ENCODE measurements at regions not wholly inside any gene's neighbourhood (a gene's known extent, or its start where the extent isn't known, plus 50 kb on each side); places are given as distances from the start of the nearest gene placed in this dataset.

DNA sequence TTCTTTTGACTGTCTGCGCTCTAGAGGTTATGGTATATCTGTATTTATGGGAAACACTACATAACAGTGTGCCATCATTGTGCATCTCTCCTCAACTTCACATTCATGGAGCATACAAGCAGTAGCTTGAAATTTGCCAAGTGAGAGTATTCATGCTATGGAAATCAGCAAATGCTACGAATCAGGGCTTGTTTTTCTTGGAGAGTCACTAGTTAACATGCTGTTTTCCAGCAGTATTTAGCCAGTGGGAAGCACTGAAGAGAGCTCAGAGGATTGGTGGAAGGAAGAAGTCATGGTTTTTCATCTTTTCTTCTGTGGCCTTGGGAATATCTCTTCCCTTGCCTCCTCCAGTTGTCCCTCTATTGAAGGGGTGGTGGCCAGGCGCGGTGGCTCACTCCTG, 303.0 kb downstream of the PSAT1 start:
- no peak for DNase-seq

DNA sequence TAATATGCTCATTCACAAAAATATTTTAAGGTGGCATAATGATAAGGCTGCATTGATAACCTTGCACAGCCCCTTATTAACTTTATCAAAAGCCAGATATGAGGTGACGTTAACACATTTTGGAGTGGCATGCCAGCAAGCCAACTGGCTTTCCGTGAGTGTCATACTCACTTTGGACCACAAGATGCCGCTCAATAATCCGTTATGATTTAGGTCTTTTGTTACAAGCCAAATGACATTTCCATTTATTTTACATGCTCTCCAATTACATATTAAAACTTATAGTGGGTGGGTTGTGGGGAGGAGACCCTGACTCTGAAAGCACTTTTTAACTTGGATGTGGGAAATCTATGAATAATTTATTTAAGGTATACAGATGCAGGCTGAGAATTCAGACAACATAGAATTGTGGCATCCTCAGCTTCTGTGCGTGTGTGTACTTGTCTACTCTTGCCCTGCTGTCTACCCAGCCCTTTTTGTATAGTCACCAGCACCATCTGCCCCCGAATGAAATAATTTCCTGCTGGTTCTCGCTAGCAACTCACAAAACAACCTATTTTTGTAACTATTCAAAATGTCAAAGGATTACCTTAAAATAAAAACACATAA, 305.1 kb downstream of the PSAT1 start:
- DNase-seq: peak; percentile 31 to 44

DNA sequence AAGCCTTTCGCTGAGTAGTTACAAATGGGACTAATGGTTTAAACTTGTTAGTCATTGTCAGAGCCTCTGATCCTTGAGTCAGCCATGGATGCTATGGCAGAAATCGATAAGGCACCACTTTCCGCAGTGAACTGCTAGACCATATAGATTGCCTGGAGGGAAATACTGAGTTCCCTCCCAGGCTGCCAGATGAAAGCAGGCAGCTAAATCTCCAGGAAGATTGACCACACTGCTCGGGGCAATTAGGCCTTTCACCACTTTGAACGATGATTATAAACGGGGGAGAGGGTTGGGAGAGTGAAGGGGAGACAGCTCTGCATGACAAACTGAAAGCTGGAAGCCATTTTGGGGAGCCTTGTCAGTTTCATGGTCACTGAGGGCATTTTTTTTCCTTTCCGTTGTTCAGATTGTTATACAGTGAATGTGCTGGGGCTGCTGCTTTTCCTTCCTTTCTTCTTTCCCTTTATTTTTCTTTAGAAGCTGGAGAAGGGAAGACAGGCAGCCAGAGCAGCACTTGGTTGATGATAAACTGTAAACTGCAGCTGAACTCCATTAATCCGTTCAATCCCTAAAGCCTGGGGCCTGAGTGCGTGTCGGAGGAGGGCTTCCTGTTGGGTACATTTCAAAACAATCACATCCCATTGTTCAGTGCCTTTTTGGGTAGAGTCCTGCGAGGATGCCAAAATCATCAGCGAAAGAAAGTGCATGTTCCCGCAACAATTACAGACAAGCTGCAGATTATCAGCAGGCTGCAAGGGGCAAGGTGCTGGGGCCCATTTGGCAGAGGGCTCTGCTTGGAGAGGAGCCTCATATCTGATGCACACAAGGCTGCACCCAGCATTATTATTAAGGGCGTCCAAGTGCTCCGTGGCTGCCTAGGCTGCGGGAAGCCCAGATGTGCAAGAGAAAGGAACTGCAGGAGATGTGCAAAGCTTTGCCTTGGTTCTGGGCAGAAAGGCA, 308.4 kb downstream of the PSAT1 start:
- peak; percentile 28 to 29 for DNase-seq

DNA sequence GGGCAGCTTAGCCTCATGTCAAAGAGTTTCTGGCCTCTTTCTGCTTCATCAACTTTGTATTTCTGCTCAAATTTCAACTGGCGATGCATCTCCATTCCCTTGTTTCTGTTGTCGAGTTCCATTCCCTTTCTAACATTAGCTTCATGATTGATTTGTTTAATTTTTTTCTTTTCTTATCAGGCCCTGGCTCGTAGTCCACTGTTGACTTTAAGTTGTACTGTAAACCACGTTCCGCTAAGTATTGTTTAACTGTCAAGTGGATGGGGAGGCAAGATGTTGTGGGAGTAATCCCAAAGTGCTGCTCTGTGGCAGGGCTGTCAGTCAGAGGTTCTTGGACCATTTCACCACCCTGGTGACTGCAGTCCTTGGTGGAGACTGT, 309.1 kb downstream of the PSAT1 start:
- DNase-seq: peak; percentile 2 to 5

DNA sequence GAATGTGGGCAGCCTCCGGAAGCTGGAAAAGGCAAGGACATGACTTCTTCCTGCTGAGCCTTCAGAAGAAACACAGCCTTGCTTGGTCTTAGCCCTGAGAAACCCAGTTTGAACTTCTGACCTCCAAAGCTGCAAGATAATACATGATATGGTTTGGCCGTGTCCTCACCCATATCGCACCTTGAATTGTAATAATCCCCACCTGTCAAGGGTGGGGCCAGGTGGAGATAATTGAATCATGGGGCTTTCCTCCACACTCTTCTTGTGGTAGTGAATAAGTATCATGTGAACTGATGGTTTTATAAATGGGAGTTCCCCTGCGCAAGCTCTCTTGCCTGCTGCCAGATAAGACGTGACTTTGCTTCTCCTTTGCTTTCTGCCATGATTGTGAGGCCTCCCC, 310.9 kb downstream of the PSAT1 start:
- no peak for DNase-seq

DNA sequence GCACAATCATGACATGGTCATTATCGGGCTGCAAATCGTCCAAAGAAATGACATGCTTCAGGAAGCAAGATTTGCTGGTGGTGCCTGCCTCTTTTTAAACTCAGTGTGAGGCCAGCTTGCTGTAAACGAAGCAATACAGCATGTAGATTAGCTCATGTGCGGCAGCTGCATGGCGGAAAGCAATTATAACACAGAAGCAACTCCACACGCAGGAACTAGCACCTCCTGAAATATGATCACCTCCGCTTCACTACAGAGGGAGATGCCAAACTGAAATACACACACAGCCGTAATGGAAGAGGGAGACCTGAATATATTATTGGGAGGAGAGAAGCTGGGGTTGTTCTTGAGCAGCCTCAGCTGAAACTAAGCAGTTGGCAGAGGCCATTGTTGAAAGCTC, 312.5 kb downstream of the PSAT1 start:
- DNase-seq: no peak

DNA sequence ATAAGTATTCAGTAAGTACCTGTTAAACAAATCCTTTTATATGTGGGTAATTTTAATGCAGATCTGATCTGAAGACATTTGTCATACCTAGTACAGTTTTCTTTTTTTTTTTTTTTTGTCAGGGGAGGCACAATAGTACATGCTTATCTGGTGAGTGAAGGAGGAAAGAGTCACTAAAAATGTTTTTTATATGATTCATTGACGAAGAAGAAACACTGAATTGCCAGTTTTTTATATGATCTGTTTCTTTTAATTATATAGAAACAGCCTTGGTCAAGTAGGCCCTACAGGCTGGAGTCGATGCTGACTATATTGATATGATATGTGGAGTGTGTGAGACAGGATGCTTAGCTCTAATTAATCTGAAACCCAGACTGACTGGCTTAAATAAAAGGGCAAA, 315.2 kb downstream of the PSAT1 start:
- DNase-seq: no peak

DNA sequence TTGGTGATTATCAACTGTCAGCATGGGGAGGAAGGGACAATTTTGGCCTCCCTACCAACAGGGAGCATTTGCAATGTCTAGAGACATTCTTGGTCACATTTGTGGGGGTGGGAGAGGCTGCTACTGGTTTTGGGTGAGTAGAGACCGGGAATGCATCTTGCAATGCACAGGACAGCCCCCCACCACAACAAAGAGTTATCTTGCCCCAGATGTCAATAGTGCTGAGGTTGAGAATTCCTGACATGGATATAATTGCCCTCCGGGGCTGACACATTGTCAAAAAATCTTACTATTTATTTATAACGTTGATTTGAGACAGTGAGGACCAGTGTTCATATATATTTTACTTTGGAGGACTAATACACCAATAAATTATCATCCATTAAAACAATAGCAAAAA, 316.1 kb downstream of the PSAT1 start:
- no peak for DNase-seq

DNA sequence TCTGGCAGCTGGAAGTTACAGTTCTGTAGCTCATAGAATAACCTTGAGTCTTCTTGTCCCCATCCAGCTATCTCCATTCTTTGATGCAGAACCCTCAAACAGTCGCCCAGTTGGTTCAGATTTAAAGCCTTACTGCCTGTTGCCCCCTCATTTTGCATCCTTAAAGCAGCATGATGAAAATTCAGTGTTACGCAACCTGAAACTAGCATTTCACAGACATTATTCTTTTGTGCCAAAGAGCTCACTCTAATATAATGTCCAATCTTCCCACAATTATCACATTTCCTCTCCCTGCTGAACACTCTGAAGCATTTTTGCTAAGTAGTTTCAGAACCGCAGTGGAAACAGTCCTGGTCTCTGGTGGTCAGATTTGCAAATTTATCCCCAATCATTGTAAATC, 318.0 kb downstream of the PSAT1 start:
- DNase-seq: no peak

DNA sequence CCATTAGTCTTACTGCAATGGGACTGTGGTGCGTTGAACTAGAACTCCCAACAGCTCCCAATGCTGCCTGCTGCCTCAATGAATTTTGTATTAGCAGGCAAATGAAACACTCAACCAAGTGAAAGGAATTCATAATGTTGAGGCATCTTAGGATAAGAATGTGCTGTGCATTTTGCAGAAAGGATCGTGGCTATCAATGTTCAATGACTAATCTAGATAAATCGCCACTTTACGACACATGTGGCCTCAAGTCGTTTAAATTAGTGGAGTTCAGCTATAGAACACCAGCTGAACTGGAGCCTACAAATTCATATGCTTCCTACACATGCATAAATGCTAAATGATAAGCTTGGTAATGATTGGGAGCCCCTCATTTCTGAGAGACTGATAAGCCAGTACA, 318.4 kb downstream of the PSAT1 start:
- no peak for DNase-seq

DNA sequence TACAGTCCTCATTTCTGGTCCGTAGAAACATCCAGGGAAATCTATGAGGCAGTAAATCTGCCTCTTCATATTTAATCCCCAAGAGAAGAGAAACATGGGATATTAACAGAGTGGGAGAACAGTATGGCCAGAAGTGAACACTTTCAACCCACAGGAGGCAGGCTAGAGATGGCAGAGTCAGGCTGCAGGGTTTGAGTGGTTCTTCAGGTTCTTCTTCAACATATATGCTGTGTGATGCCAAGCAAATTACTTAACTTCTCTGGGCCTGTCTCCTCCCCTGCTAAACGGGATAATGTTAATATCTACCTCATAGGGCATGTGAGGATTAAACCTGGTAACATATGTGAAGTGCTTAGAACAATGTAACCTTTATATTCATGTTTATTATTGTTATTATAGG, 321.8 kb downstream of the PSAT1 start:
- no peak for DNase-seq

DNA sequence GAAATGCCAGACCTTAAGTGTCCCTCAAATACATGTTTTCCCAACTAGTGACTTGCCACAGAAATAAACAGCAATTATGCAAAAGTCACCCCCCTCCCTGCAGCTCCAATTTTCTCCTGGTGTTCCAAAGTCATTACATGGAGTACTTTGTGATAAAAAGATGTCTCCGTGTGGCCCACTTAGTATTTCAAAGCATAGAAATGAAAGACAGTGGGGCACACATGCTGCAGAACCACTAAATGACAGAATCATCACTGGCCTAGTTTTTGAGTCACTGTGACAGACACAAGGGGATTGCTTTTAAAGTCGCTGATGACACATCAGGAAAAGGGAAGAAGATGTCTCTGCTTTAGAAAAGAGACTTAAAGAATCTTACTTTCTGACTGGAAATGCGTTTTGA, 323.4 kb downstream of the PSAT1 start:
- DNase-seq: no peak

DNA sequence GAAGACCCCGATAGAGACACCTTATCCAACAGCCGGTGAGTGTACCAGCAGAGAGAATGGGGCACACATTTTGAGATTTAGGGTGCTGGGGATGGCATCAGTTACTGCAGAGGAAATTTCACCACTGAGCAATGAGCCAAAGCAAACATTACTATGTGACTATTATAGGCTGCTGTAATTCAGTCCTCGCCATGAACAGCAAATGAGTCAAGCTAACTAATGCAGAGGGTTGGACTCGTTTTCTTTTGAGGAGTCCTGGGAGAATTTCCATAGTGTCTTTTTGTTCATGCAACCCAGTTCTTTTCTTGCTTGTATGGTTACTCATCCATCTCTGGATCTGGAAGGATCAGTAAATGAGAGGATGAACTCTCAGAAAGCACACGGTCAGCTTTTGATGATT, 323.8 kb downstream of the PSAT1 start:
- DNase-seq: no peak

DNA sequence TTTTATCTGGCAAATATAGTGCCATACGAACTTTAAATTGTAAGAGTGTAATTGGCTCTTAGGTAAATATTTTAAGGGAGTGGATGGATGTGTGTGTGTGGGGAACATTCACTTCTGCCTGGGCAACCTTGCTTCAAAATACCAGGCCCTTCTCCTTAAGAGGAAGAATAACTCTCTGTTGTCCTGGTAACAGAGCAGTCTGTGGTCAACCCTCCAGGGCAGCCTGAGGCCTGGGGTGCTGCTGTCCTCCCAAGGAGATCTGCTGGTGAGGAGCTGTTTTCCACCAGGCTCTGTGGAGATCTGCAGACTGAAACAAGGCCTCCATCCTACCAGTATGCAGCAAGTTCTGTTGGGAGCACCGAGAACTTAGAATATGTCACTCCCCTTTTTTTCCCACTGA, 325.2 kb downstream of the PSAT1 start:
- no peak for DNase-seq

DNA sequence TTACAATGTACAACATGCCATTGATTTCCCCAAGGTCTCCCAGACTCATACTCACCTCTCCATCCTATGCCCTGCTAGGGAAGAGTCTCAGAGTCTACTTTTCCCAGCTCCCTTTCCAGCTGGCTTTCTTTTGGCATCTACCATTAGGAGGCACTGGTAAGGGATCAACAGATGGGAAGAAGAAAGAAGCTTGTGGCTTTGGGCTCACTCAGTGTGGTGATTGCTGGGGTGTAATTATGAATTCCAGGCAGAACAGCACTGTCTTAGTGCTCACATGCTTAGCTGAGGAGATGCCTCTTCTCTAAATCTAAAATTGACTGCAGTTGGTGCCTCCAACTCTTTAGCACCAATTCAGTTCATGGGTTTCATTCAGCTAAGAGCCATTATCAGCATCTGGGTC, 330.0 kb downstream of the PSAT1 start:
- no peak for DNase-seq

DNA sequence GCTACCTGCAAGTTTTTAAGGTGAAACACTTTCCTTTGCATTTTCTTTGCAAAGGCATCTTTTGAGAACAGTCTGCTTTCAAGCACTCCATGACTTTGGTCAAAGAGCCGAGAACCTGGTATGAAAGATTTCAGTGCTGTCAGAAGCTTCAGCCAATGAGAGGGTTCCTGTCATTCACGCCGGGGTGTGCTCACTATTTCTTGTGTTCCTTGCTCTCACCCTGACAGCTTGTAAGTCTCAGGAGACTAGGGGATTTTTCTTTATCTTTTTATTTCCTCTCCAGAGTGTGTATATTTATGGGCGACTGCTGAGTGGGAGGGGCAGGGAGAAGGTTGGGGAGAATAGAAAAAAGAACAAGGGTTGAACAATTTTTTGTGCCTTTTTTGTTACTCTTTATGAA, 334.0 kb downstream of the PSAT1 start:
- DNase-seq: no peak

DNA sequence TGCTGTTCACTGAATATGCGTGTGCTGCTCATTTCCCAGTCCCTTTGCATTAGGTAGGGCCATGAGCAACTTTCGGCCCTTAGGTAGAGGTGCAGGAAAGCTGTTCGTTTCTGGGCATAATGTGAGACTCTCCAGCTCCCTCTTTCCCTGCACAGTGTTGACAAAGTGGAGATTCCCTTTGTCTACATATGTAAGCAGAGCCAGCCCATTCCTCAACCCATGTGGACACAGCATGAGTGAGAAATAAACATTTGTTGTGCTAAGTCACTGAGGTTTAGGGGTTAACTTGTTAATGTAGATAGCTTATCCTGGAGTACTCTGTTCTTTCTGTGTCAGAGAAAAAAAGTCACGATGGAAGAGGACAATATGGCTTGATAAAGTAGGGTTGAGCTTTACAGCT, 343.8 kb downstream of the PSAT1 start:
- DNase-seq: no peak

DNA sequence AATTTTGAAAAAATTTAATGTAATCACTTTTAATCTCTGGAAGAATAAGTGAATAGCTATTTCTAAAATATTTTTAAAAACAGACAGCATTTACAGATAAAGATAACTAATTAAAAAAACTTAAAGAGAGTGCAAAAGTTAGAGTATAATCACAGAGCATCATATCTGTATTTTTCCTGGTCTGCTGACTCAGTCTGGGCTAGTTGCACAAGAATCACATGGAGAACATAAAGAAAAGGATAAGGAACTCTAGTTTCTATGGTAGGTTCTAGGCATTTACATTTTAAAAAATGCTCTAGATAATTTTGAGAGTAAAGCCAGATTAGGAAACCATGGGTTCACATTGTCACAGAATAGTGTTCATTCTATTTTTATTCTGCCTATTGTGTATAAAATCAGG, 347.4 kb downstream of the PSAT1 start:
- DNase-seq: no peak

DNA sequence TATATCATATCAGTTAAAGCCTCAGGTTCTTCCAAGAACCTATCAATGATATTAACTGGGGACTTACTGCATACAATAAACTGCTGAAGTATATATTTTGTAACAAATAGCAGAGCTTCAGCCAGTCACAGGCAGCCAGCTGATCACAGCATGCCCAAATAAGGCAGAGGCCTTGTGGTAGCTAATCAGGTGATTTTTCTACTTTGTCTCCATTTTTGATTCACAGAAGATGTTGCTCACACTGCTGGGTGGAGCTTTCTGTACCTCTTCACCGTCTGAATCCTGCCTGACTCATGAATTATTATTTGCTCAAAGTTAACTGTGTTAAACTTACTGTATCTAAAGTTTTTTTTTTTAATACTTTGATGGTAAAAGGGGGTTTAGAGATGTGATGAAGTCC, 357.4 kb downstream of the PSAT1 start:
- no peak for DNase-seq

DNA sequence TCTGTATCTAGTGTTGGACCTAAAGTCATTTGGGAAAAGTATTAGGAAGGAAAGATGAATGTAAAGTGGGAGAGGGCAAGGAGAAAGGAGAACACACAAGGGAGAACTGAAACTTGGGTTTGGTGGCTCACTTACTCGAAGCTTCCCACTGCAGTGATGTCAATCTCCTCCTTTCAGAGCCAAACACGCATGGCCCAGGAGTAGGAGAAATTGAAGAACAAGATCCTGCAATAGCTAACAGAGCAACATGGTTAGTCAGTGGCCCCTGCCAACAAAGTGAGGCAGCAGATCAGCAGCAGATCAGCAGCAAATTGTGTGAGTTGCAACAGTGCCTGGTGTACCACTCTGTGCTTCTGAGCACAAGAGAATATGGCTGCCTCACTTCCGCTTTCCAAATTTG, 366.4 kb downstream of the PSAT1 start:
- no peak for DNase-seq

DNA sequence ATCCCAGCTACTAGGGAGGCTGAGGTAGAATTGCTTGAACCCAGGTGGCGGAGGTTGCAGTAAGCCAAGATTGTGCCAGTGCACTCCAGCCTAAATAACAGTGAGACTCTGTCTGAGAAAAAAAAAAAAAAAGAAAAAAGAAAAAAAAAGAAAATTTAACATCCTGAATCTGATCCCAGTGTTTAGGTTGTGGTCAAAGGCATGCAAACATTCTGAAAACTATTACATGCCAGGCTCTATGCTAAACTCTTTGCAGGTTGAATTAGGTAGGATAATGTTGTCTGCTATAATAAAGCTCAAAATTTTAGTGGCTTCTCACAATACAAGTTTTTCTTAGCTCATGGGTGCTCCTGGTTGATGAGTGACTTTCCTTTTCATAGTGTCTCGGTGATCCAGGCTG, 367.4 kb downstream of the PSAT1 start:
- no peak for DNase-seq

DNA sequence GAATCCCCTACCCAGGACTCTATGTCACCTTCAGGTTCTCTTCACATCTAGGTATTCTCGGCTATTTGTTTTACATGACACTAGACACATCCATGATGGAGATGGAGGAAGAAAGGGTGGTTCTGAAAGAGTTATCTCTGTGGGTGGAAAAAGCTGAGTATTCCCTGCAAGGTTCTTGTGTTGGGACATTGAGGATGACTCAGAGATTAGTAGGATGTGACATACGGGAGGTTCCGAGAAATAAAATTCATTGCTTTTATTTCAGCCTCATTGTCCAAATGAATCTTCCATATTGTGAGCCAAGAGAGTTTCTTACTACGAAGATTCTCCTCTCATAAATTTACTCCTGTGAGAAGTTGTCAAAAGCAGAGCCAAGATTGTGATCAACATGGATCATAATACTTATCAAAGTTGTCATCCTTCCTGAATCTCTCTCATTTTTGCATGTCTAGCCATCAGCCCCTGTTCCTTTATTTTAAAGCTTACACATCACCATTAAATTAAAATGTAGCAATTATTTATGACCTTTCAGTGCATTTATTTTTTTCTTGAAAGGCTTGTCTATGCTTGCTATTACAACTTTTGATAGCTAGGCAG, 370.0 kb downstream of the PSAT1 start:
- DNase-seq: no peak

DNA sequence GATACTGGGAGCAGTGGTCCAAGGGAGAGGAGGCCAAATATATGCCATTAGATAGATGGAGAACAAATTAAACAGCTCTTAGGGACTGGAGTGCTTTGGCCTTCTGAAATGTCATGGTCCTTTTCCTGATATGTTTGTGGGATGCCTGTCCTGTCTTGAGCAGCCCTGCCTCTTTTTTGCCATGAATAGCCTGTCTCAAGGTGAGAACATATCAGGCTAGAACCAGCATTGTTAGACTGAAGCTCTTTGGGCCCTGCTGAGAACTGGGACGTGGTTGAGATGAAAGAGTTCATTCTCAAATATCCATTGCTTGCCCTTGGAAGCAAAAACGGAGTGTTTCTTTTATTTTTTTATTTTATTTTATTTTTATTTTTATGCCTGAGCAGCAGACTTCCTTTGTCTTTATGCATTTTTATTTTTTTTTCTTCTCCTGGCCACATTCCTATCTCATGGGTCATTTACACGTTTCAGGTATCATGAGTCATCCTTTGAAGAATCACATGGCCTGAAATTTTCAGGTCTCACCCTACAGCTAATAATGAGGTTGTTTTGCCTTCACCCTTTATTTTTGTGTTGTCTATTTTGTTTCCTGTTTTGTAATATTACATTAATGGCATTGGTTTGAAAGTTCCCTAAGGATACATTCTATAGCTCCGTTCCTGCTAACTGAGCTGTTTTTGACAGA, 371.4 kb downstream of the PSAT1 start:
- no peak for DNase-seq
